H1 (cell line): ENCODE measurements at regions not wholly inside any gene's neighbourhood (a gene's known extent, or its start where the extent isn't known, plus 50 kb on each side); places are given as distances from the start of the nearest gene placed in this dataset.

Source experiments
- CTCF ChIA-PET: fragments of 300-600 bp; sonication (Branson Sonifier 250); formaldehyde crosslinking; loops from one replicate; lab custom pipeline; 2021; ENCODE audit not compliant: partially characterized antibody; lab: Charles Lee
- POLR2A ChIA-PET: fragments of 300-600 bp; sonication (Branson Sonifier 250); formaldehyde crosslinking; loops from one replicate; lab custom pipeline; 2021; ENCODE audit warnings: inconsistent platforms; ENCODE audit not compliant: partially characterized antibody; lab: Charles Lee
- DNase-seq, 2 experiments: peaks; one replicate each; pipeline versions ENCODE4 v3.0.0 to v3.0.0-alpha.2; 2010 to 2022; ENCODE audit warnings: low spot score in 2 of 2, low read depth in 1 of 2, mixed read lengths in 1 of 2
- FAIRE-seq: peaks from 2 replicates; lab custom pipeline; 2011; peaks lifted over from hg19 to GRCh38; lab: Jason Lieb, UNC
- H2AFZ ChIP-seq: 2 replicates; pipeline ENCODE4 v1.8.1; 2012; ENCODE audit warnings: low read length, inconsistent platforms
- H2AK5ac ChIP-seq: 2 replicates; pipeline ENCODE4 v1.6.1; 2013; ENCODE audit warnings: low read depth, low read length
- H2BK120ac ChIP-seq: replicated peaks from 2 replicates; pipeline ENCODE3; 2013; ENCODE audit warnings: low read depth, low read length, inconsistent platforms
- H2BK12ac ChIP-seq: 2 replicates; pipeline ENCODE4 v1.6.1; 2013; ENCODE audit warnings: low read depth, low read length
- H2BK15ac ChIP-seq: 2 replicates; pipeline ENCODE4 v1.6.1; 2013; ENCODE audit warnings: low read length
- H2BK20ac ChIP-seq: 2 replicates; pipeline ENCODE4 v1.6.1; 2013; ENCODE audit warnings: low read length
- H2BK5ac ChIP-seq: 2 replicates; pipeline ENCODE4 v1.6.1; 2013; ENCODE audit warnings: low read depth, low read length
- H3K14ac ChIP-seq: 2 replicates; pipeline ENCODE4 v1.6.1; 2013; ENCODE audit warnings: inconsistent platforms; ENCODE audit not compliant: insufficient read length
- H3K18ac ChIP-seq: 2 replicates; pipeline ENCODE4 v1.6.1; 2013; ENCODE audit warnings: low read length; ENCODE audit errors: extremely low read depth
- H3K23ac ChIP-seq: 2 replicates; pipeline ENCODE4 v1.6.1; 2013; ENCODE audit warnings: inconsistent platforms; ENCODE audit not compliant: insufficient read length
- H3K23me2 ChIP-seq: 2 replicates; pipeline ENCODE4 v1.6.1; 2013; ENCODE audit warnings: low read depth, low read length
- H3K27ac ChIP-seq: 2 replicates; pipeline ENCODE4 v1.6.1; 2011; ENCODE audit warnings: low read depth, low read length, inconsistent platforms
- H3K27me3 ChIP-seq, 4 experiments: replicated peaks in 1 of 4; 1 replicate in 1 of 4; 2 replicates in 3 of 4; pipeline versions ENCODE4 v1.6.1 to v1.8.1; 2011 to 2013; ENCODE audit warnings: low read length in 3 of 4, mild to moderate bottlenecking in 3 of 4, inconsistent platforms in 2 of 4, mixed read lengths in 2 of 4, moderate library complexity in 1 of 4; ENCODE audit not compliant: control insufficient read depth in 3 of 4, insufficient read depth in 3 of 4; ENCODE audit errors: extremely low read depth in 1 of 4
- H3K36me3 ChIP-seq, 4 experiments: 2 replicates each; pipeline versions ENCODE4 v1.6.1 to v1.8.1; 2011 to 2013; ENCODE audit warnings: mild to moderate bottlenecking in 4 of 4, low read length in 3 of 4, moderate library complexity in 2 of 4, control low read depth in 1 of 4, inconsistent platforms in 1 of 4; ENCODE audit not compliant: insufficient read depth in 4 of 4, control insufficient read depth in 2 of 4
- H3K4ac ChIP-seq: replicated peaks from 2 replicates; pipeline ENCODE3; 2013; ENCODE audit warnings: low read length, low read depth, mixed read lengths, inconsistent platforms; ENCODE audit not compliant: insufficient read length
- H3K4me1 ChIP-seq, 4 experiments: replicated peaks in 1 of 4; 1 replicate in 1 of 4; 2 replicates in 3 of 4; pipeline versions ENCODE4 v1.6.1 to v1.8.1; 2011 to 2013; ENCODE audit warnings: low read length in 3 of 4, inconsistent platforms in 2 of 4, mixed read lengths in 1 of 4; ENCODE audit not compliant: insufficient read depth in 4 of 4, control insufficient read depth in 3 of 4
- H3K4me2 ChIP-seq, 2 experiments: 2 replicates each; pipeline versions ENCODE4 v1.6.1 to v1.8.1; 2011 to 2013; ENCODE audit warnings: low read depth in 2 of 2, low read length in 2 of 2, control low read depth in 1 of 2, inconsistent platforms in 1 of 2, mild to moderate bottlenecking in 1 of 2; ENCODE audit not compliant: insufficient read depth in 1 of 2
- H3K4me3 ChIP-seq, 4 experiments: fragments of 200-600, 300-600 bp in 1 of 4; sonication (generic), shearing (Covaris generic), sonication (Bioruptor Twin) in 1 of 4; 2 replicates each; pipeline versions ENCODE4 v1.5.1 to v1.8.1; 2011 to 2016; ENCODE audit warnings: low read length in 4 of 4, low read depth in 3 of 4, control low read depth in 2 of 4, inconsistent platforms in 2 of 4, mild to moderate bottlenecking in 2 of 4, mixed read lengths in 1 of 4, moderate library complexity in 1 of 4; ENCODE audit not compliant: insufficient read depth in 2 of 4; ENCODE audit errors: extremely low read depth in 1 of 4
- H3K56ac ChIP-seq: replicated peaks from 2 replicates; pipeline ENCODE3; 2013; ENCODE audit warnings: low read depth, mild to moderate bottlenecking, mixed read lengths, low read length, inconsistent platforms; ENCODE audit not compliant: insufficient read length
- H3K79me1 ChIP-seq: 2 replicates; pipeline ENCODE4 v1.6.1; 2013; ENCODE audit warnings: low read depth, low read length, control low read depth
- H3K79me2 ChIP-seq, 2 experiments: 2 replicates each; pipeline versions ENCODE4 v1.6.1 to v1.8.1; 2012 to 2013; ENCODE audit warnings: low read length in 2 of 2, mild to moderate bottlenecking in 2 of 2, inconsistent platforms in 1 of 2; ENCODE audit not compliant: insufficient read depth in 2 of 2, control insufficient read depth in 1 of 2
- H3K9ac ChIP-seq, 4 experiments: replicated peaks in 1 of 4; 1 replicate in 1 of 4; 2 replicates in 3 of 4; pipeline versions ENCODE4 v1.6.1 to v1.8.1; 2011 to 2013; ENCODE audit warnings: low read depth in 3 of 4, low read length in 3 of 4, control low read depth in 2 of 4, mild to moderate bottlenecking in 2 of 4, moderate library complexity in 2 of 4, inconsistent platforms in 1 of 4; ENCODE audit errors: extremely low read depth in 1 of 4
- H3K9me3 ChIP-seq, 2 experiments: 2 replicates each; pipeline versions ENCODE4 v1.6.1 to v1.8.1; 2012 to 2013; ENCODE audit warnings: mild to moderate bottlenecking in 2 of 2, moderate library complexity in 2 of 2, control low read depth in 1 of 2, inconsistent platforms in 1 of 2, low read depth in 1 of 2, low read length in 1 of 2, mixed read lengths in 1 of 2; ENCODE audit not compliant: insufficient read depth in 2 of 2
- H4K20me1 ChIP-seq, 2 experiments: replicated peaks in 1 of 2; 2 replicates each; pipeline versions ENCODE3 to v1.8.1; 2011 to 2013; ENCODE audit warnings: inconsistent platforms in 2 of 2, low read length in 2 of 2, mild to moderate bottlenecking in 1 of 2; ENCODE audit not compliant: insufficient read depth in 2 of 2, control insufficient read depth in 1 of 2
- H4K5ac ChIP-seq: 2 replicates; pipeline ENCODE4 v1.6.1; 2013; ENCODE audit warnings: low read length, low read depth, mixed read lengths, inconsistent platforms; ENCODE audit not compliant: insufficient read length
- H4K8ac ChIP-seq: 2 replicates; pipeline ENCODE4 v1.8.0; 2013; ENCODE audit warnings: mild to moderate bottlenecking, moderate library complexity, low read length, inconsistent platforms; ENCODE audit not compliant: insufficient read depth; ENCODE audit errors: extremely low read depth
- H4K91ac ChIP-seq: replicated peaks from 2 replicates; pipeline ENCODE3; 2013; ENCODE audit warnings: low read length, mixed read lengths, inconsistent platforms; ENCODE audit not compliant: insufficient read length
- BCL11A ChIP-seq, 2 experiments: IDR thresholded peaks; one replicate each; pipeline ENCODE4 v1.6.1; 2011; ENCODE audit warnings: low read depth in 2 of 2, low read length in 2 of 2, mild to moderate bottlenecking in 2 of 2
- BRCA1 ChIP-seq: IDR thresholded peaks from 2 replicates; pipeline ENCODE4 v1.6.1; 2012; ENCODE audit warnings: low read depth, low read length, improper control_type of control experiment
- EP300 ChIP-seq, 2 experiments: IDR thresholded peaks; 1 replicate in 1 of 2; 2 replicates in 1 of 2; pipeline ENCODE4 v1.6.1; 2011 to 2012; ENCODE audit warnings: low read depth in 2 of 2, low read length in 2 of 2, mild to moderate bottlenecking in 2 of 2, borderline replicate concordance in 1 of 2, inconsistent platforms in 1 of 2, moderate library complexity in 1 of 2
- GTF2F1 ChIP-seq: IDR thresholded peaks from 2 replicates; pipeline ENCODE4 v1.6.1; 2012; ENCODE audit warnings: low read depth, low read length, improper control_type of control experiment, borderline replicate concordance
- POLR2A ChIP-seq, 2 experiments: IDR thresholded peaks; 1 replicate in 1 of 2; 2 replicates in 1 of 2; pipeline ENCODE4 v1.6.1; 2011; ENCODE audit warnings: low read depth in 2 of 2, low read length in 2 of 2, mild to moderate bottlenecking in 2 of 2; ENCODE audit errors: control extremely low read depth in 1 of 2
- POU5F1 ChIP-seq: IDR thresholded peaks from 2 replicates; pipeline ENCODE4 v1.6.1; 2011; ENCODE audit warnings: low read depth, mild to moderate bottlenecking, low read length, moderate library complexity
- RNF2 ChIP-seq: fragments of 200-900, 300-1000 bp; sonication (generic); IDR thresholded peaks from 2 replicates; pipeline ENCODE4 v1.7.1; 2016; ENCODE audit warnings: borderline replicate concordance, low read depth, mild to moderate bottlenecking, antibody characterized with exemption, low read length; ENCODE audit not compliant: poor library complexity, severe bottlenecking; ENCODE audit errors: missing control alignments
- SAP30 ChIP-seq: fragments of 300-600 bp; sonication (generic); IDR thresholded peaks from 2 replicates; pipeline ENCODE4 v1.7.1; 2012; ENCODE audit warnings: low read length, moderate library complexity, mild to moderate bottlenecking, inconsistent platforms; ENCODE audit not compliant: insufficient read depth, insufficient replicate concordance
- TAF1 ChIP-seq: IDR thresholded peaks from 2 replicates; pipeline ENCODE4 v1.6.1; 2011; ENCODE audit warnings: mild to moderate bottlenecking, low read depth, low read length
- WGBS, 2 experiments: shearing (Covaris generic) in 1 of 2; methylation state at CpG; one replicate each; pipeline versions ENCODE4 v1.1.6 to v1.1.7; 2013 to 2015; ENCODE audit warnings: low lambda C conversion rate in 2 of 2, mixed read lengths in 2 of 2, inconsistent platforms in 1 of 2, low coverage in 1 of 2, missing lambda C conversion rate in 1 of 2; ENCODE audit not compliant: insufficient replicate concordance in 2 of 2, insufficient coverage in 1 of 2, insufficient read length in 1 of 2; ENCODE audit errors: extremely low coverage in 1 of 2, missing lambda C conversion rate in 1 of 2; 5-methylcytosine and 5-hydroxymethylcytosine counted together
- TF ChIP-seq, protein P1 (sequence below), 3 experiments: IDR thresholded peaks; 1 replicate in 2 of 3; 2 replicates in 1 of 3; pipeline versions ENCODE4 v1.5.1 to v1.6.1; 2011; ENCODE audit warnings: low read length in 3 of 3, mild to moderate bottlenecking in 3 of 3, inconsistent platforms in 2 of 3, low read depth in 1 of 3, moderate library complexity in 1 of 3; ENCODE audit not compliant: insufficient read depth in 1 of 3; ENCODE audit errors: control extremely low read depth in 1 of 3
- TF ChIP-seq, protein P2 (sequence below): IDR thresholded peaks from 2 replicates; pipeline ENCODE4 v1.6.1; 2012; ENCODE audit warnings: inconsistent platforms

DNA sequence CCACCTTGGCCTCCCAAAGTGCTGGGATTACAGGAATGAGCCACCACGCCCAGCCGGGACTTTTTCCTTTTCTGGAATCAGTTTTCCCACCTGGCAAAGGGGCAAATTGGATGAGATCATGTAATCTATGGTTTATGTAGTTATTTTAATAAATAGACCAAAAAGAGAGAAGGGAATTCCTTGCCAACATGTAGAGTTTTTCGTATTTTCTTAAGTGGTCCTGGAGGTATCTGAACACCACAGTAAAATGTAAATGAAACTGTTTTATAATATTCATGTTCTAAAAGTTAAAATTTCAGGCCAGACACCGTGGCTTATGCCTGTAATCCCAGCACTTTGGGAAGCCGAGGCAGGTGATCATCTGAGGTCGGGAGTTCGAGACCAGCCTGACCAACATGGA is 185.1 kb upstream of the ZNF217 start:
- Histone ChIP-seq H4K5ac (no peak overlapping the region), H3K79me1 (no peaks in the 10 kb centered on the region), H3K9ac (no peak overlapping the region), H3K4ac (no peak overlapping the region), H2BK20ac (no peak overlapping the region), H3K4me3 (no peak overlapping the region), H3K27me3 (no peaks in the 10 kb centered on the region), H2BK12ac (no peak overlapping the region), H4K91ac (no peak overlapping the region), H3K79me2 (no peaks in the 10 kb centered on the region), H3K23me2 (no peaks in the 10 kb centered on the region; the same call in 1 of the 2 replicates), H2BK15ac (no peak overlapping the region), H3K56ac (no peak overlapping the region), H3K23ac (no peak overlapping the region), H3K9me3 (no peaks in the 10 kb centered on the region), H2AK5ac (no peak overlapping the region), H2BK5ac (no peak overlapping the region), H3K4me2 (no peak overlapping the region), H3K4me1 (no peaks in the 10 kb centered on the region), H2AFZ (no peak overlapping the region), H3K36me3 (no peaks in the 10 kb centered on the region), H2BK120ac (no peak overlapping the region), H3K14ac (no peak overlapping the region), H3K18ac (no peak overlapping the region), H3K27ac (no peak overlapping the region), H4K20me1 (no peaks in the 10 kb centered on the region), H4K8ac (no peak overlapping the region)
- ChIA-PET POLR2A (no interaction called here), CTCF (interaction anchor here (0.6 to 1.5 kb wide), 2 partner anchors 8 to 49 kb away, joined by 4 to 5 read pairs; no protein-coding TSS in a partner anchor)
- DNase-seq, result no peak
- 94% methylated on average over 7 of the region's 7 CpGs; no CpG with 5 or more reads in 1 of the 2 experiments for WGBS, 2 experiments
- FAIRE-seq, result no peak
- TF ChIP-seq, protein P1, sequence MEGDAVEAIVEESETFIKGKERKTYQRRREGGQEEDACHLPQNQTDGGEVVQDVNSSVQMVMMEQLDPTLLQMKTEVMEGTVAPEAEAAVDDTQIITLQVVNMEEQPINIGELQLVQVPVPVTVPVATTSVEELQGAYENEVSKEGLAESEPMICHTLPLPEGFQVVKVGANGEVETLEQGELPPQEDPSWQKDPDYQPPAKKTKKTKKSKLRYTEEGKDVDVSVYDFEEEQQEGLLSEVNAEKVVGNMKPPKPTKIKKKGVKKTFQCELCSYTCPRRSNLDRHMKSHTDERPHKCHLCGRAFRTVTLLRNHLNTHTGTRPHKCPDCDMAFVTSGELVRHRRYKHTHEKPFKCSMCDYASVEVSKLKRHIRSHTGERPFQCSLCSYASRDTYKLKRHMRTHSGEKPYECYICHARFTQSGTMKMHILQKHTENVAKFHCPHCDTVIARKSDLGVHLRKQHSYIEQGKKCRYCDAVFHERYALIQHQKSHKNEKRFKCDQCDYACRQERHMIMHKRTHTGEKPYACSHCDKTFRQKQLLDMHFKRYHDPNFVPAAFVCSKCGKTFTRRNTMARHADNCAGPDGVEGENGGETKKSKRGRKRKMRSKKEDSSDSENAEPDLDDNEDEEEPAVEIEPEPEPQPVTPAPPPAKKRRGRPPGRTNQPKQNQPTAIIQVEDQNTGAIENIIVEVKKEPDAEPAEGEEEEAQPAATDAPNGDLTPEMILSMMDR (IDR thresholded peaks at IDR 0.05; ENCODE audit: control extremely low read depth in 1 of 3, insufficient read depth in 1 of 3, low read depth in 1 of 3, low read length in 3 of 3), result no peak
- no peak for TF ChIP-seq BCL11A (IDR thresholded peaks at IDR 0.05; ENCODE audit: low read depth in 2 of 2, low read length in 2 of 2)
- TF ChIP-seq GTF2F1, result no peak
- no peak for TF ChIP-seq EP300 (IDR thresholded peaks at IDR 0.05; ENCODE audit: borderline replicate concordance in 1 of 2, low read depth in 2 of 2, low read length in 2 of 2)
- no peak for TF ChIP-seq TAF1
- TF ChIP-seq BRCA1, result no peak
- TF ChIP-seq, protein P2, sequence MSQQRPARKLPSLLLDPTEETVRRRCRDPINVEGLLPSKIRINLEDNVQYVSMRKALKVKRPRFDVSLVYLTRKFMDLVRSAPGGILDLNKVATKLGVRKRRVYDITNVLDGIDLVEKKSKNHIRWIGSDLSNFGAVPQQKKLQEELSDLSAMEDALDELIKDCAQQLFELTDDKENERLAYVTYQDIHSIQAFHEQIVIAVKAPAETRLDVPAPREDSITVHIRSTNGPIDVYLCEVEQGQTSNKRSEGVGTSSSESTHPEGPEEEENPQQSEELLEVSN, result no peak
- TF ChIP-seq POU5F1, result no peak
- no peak for TF ChIP-seq POLR2A (IDR thresholded peaks at IDR 0.05; ENCODE audit: control extremely low read depth in 1 of 2, low read depth in 2 of 2, low read length in 2 of 2)
- TF ChIP-seq RNF2, result no peak
- no peak for TF ChIP-seq SAP30
